ENCODE measurements at regions not wholly inside any gene's neighbourhood (a gene's known extent, or its start where the extent isn't known, plus 50 kb on each side); places are given as distances from the start of the nearest gene placed in this dataset.

DNA sequence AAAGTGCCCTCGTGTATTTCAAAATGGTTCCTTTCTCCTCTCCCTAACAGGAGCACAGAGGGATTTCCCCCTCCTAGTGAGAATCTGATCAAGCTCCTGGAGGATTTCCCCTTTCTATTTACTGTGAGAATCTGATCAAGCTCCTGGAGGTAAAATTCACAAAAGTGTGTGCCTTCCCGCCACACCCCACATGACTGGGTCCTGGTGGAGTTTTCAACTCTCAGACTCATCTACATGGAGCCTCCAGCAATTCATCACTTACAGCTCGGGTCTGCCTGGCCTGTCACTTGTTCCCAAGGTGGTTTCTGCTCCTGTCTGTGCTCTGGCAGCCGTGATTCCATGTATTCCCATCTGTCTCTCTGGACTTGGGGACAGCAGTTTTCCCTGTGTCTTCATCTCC is 590.7 kb downstream of the FBXO15 start:
- TF ChIP-seq, protein P1, sequence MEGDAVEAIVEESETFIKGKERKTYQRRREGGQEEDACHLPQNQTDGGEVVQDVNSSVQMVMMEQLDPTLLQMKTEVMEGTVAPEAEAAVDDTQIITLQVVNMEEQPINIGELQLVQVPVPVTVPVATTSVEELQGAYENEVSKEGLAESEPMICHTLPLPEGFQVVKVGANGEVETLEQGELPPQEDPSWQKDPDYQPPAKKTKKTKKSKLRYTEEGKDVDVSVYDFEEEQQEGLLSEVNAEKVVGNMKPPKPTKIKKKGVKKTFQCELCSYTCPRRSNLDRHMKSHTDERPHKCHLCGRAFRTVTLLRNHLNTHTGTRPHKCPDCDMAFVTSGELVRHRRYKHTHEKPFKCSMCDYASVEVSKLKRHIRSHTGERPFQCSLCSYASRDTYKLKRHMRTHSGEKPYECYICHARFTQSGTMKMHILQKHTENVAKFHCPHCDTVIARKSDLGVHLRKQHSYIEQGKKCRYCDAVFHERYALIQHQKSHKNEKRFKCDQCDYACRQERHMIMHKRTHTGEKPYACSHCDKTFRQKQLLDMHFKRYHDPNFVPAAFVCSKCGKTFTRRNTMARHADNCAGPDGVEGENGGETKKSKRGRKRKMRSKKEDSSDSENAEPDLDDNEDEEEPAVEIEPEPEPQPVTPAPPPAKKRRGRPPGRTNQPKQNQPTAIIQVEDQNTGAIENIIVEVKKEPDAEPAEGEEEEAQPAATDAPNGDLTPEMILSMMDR (IDR thresholded peaks at IDR 0.05): no peak
- no peak for TF ChIP-seq POLR2A (IDR thresholded peaks at IDR 0.05)
- intact Hi-C loops (cut with DNase I; ENCODE audit: low total_unique reads): no loop called here
- WGBS, 2 donors: 54 to 68% methylated on average over 4 of the region's 4 CpGs
- no peak overlapping the region for H3K4me3 ChIP-seq (ENCODE audit: low read depth, poor library complexity, severe bottlenecking)
- DNase-seq (ENCODE audit: low spot score in 2 of 2): no peak

DNA sequence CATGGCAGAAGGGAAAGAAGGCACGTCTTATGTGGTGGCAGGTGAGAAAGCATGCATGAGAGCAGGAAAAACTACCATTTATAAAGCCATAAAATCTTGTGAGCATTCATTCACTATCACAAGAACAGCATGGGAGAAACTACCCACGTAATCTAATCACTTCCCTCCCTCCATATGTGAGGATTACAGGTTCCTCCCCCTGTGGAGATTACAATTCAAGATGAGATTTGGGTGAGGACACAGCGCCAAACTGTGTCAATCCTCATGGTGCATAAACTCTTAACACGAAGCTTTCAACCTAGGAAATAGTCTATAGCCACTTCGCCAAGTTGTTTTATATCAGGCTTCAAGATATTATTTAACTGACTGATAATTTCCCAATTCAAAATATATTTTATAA is 595.5 kb downstream of the FBXO15 start:
- intact Hi-C loops (cut with DNase I; ENCODE audit: low total_unique reads): no loop called here

DNA sequence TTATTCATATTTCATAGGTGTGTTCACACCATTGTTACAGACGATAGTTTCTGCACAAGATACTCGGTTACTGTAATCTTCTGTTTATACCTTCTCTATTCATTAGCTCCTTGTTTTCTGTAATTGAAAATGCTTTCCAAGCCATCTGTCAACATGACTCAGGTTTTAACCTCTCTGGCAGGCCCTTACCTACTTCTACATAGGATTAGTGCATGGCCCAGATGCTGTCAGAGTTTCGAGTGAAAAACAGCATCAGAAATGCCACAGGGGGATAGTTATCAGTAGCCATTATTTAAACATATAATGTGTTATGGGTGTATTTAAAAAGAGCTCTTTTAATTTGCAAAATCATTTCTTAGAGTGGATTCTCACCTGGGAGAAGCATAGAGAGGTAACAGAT is 596.4 kb downstream of the FBXO15 start:
- TF ChIP-seq, protein P1 (IDR thresholded peaks at IDR 0.05): no peak
- no peak for TF ChIP-seq POLR2A (IDR thresholded peaks at IDR 0.05)
- intact Hi-C loops (cut with DNase I; ENCODE audit: low total_unique reads): no loop called here
- WGBS, 2 donors: 76 to 81% methylated on average over 3 of the region's 3 CpGs
- H3K4me3 ChIP-seq (ENCODE audit: low read depth, poor library complexity, severe bottlenecking): no peak overlapping the region
- DNase-seq (ENCODE audit: low spot score in 2 of 2): no peak

More for the DNA sequence above, 595.5 kb downstream of the FBXO15 start:
- TF ChIP-seq, protein P1 (IDR thresholded peaks at IDR 0.05): no peak
- TF ChIP-seq POLR2A (IDR thresholded peaks at IDR 0.05): no peak
- H3K4me3 ChIP-seq (ENCODE audit: low read depth, poor library complexity, severe bottlenecking): no peak overlapping the region
- no peak for DNase-seq (ENCODE audit: low spot score in 2 of 2)
- WGBS, 2 donors: 71 to 72% methylated on average over 5 of the region's 5 CpGs

DNA sequence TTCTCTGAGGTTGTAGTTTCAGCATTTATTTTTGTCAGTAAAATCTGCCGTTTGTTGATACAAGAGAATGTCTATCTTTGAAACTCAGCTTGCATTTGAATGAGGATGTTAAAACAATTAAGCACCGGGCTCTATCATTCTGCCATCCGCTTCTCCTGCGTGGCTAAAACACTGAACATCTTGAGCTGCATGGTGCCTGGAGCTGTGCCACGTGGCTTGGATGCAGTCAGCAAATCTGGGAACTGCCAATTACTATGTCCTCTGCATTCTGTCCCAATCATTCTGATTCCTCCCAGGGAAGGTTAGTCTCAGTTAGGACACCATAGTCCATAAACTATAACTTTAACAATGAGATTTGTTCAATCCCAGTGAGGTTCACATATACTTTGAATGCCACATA is 598.4 kb downstream of the FBXO15 start:
- intact Hi-C loops (cut with DNase I; ENCODE audit: low total_unique reads): no loop called here
- WGBS, 2 donors: 21 to 36% methylated on average over 5 of the region's 5 CpGs
- TF ChIP-seq, protein P1 (IDR thresholded peaks at IDR 0.05): no peak
- TF ChIP-seq POLR2A (IDR thresholded peaks at IDR 0.05): no peak
- no peak overlapping the region for H3K4me3 ChIP-seq (ENCODE audit: low read depth, poor library complexity, severe bottlenecking)
- DNase-seq (ENCODE audit: low spot score in 2 of 2): no peak

DNA sequence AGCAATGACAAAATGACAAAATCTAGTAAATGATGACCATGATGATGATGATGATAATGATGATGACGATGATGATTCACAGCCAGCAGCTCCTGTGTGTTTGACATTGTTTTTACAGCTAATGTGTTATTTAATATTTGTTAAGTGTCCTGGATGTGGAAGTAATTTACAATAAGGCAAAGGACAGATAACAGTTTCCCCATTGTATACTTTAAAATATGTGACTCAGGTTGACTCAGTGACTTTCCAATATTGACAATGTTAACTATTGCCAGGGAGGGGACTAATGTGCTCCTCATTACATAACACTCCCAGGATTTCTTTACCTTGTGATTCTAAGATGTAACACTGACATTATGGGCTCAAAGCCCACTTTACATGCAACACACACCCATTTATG is 602.2 kb downstream of the FBXO15 start:
- DNase-seq (ENCODE audit: low spot score in 2 of 2): no peak
- no peak overlapping the region for H3K4me3 ChIP-seq (ENCODE audit: low read depth, poor library complexity, severe bottlenecking)
- WGBS, 2 donors: 0 to 28% methylated on average over 1 of the region's 1 CpG
- intact Hi-C loops (cut with DNase I; ENCODE audit: low total_unique reads): no loop called here
- TF ChIP-seq POLR2A (IDR thresholded peaks at IDR 0.05): no peak
- TF ChIP-seq, protein P1 (IDR thresholded peaks at IDR 0.05): no peak

DNA sequence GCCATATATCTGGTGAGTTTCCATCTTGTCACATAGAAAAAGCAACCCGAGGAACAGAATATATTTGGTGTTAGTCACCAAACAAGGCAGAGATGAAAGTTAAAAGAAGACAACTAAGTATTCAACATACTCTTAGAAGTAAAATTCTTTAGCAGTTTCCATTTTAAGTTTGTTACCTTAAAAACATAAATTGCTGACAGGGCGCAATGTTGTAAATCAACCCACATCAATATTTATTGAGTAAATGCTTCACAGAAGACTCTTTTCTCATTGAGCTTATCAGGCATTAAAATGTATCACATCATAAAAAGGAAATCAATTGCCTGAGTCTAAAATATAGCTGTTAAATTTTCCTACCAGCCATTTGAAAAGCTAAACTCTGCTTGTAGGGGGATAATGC is 603.0 kb downstream of the FBXO15 start:
- TF ChIP-seq, protein P1 (IDR thresholded peaks at IDR 0.05): no peak
- no peak for TF ChIP-seq POLR2A (IDR thresholded peaks at IDR 0.05)
- no peak for DNase-seq (ENCODE audit: low spot score in 2 of 2)
- intact Hi-C loops (cut with DNase I; ENCODE audit: low total_unique reads): no loop called here
- 72 to 75% methylated on average over 2 of the region's 2 CpGs for WGBS, 2 donors
- H3K4me3 ChIP-seq (ENCODE audit: low read depth, poor library complexity, severe bottlenecking): no peak overlapping the region
